HepG2 (cell line): ENCODE measurements at regions not wholly inside any gene's neighbourhood (a gene's known extent, or its start where the extent isn't known, plus 50 kb on each side); places are given as distances from the start of the nearest gene placed in this dataset.

Experiments used
- ATAC-seq: fragments of 200-7000 bp; cut with Tn5 transposase; 3 replicates; pipeline ENCODE4 v1.9.1; 2020; ENCODE audit warnings: mild to moderate bottlenecking, moderate library complexity
- BruUV-seq: library from RNA; stranded (reverse); fragments of 400-500 nt; replicated peaks from 2 replicates; lab custom pipeline; 2021; lab: Mats Ljungman, UMichigan
- CTCF ChIA-PET: fragments of 300-600 bp; formaldehyde crosslinking; extraction: SDS; loops from one replicate; lab custom pipeline; 2021; ENCODE audit warnings: low total read pairs, inconsistent platforms, low intra/inter-chr PET ratio; lab: Yijun Ruan, JAX
- POLR2A ChIA-PET: fragments of 350-600 bp; sonication (Branson Sonifier 250); formaldehyde crosslinking; loops from one replicate; lab custom pipeline; 2020; ENCODE audit warnings: antibody characterized with exemption, inconsistent platforms; lab: Yijun Ruan, JAX
- DNase-seq: peaks from one replicate; pipeline ENCODE4 v3.0.0-alpha.2; 2015; ENCODE audit warnings: low spot score
- FAIRE-seq: peaks from 3 replicates; lab custom pipeline; 2011; peaks lifted over from hg19 to GRCh38; lab: Jason Lieb, UNC
- H2AFZ ChIP-seq: one replicate; pipeline ENCODE4 v1.6.1; 2011; ENCODE audit warnings: low read length, inconsistent platforms
- H3K27ac ChIP-seq: fragments of 300-600 bp; 3 replicates; pipeline ENCODE4 v1.8.0; 2011; ENCODE audit warnings: mixed run types, mild to moderate bottlenecking, mixed read lengths, low read length, inconsistent platforms; ENCODE audit not compliant: insufficient read depth; ENCODE audit errors: extremely low read length
- H3K27me3 ChIP-seq, 2 experiments: fragments of 200-600 bp in 1 of 2; 2 replicates in 1 of 2; 3 replicates in 1 of 2; pipeline versions ENCODE4 v1.6.0 to v1.8.0; 2011; ENCODE audit warnings: low read length in 2 of 2, mild to moderate bottlenecking in 2 of 2, moderate library complexity in 2 of 2, inconsistent platforms in 1 of 2; ENCODE audit not compliant: insufficient read depth in 2 of 2, control insufficient read depth in 1 of 2
- H3K36me3 ChIP-seq, 2 experiments: fragments of 200-600 bp in 1 of 2; replicated peaks in 1 of 2; 2 replicates in 1 of 2; 3 replicates in 1 of 2; pipeline versions ENCODE4 v1.5.1 to v1.8.0; 2011; ENCODE audit warnings: low read length in 2 of 2, inconsistent platforms in 1 of 2; ENCODE audit not compliant: insufficient read depth in 2 of 2, control insufficient read depth in 1 of 2
- H3K4me1 ChIP-seq: 2 replicates; pipeline ENCODE4 v1.5.1; 2012; ENCODE audit warnings: low read length, inconsistent platforms; ENCODE audit not compliant: insufficient read depth
- H3K4me2 ChIP-seq: 2 replicates; pipeline ENCODE4 v1.6.0; 2011; ENCODE audit warnings: low read depth, low read length, inconsistent platforms
- H3K4me3 ChIP-seq, 3 experiments: fragments of 200-600 bp in 1 of 3; sonication (generic), shearing (Covaris generic) in 1 of 3; replicated peaks in 1 of 3; 2 replicates each; pipeline ENCODE4 v1.5.1; 2011 to 2016; ENCODE audit warnings: low read length in 3 of 3, inconsistent platforms in 2 of 3, low read depth in 2 of 3, mild to moderate bottlenecking in 2 of 3, control low read depth in 1 of 3, mixed read lengths in 1 of 3; ENCODE audit not compliant: insufficient read depth in 1 of 3
- H3K79me2 ChIP-seq: one replicate; pipeline ENCODE4 v1.6.1; 2011; ENCODE audit warnings: low read length, inconsistent platforms; ENCODE audit not compliant: insufficient read depth
- H3K9ac ChIP-seq: 2 replicates; pipeline ENCODE4 v1.6.0; 2011; ENCODE audit warnings: mild to moderate bottlenecking, low read depth, low read length, inconsistent platforms; ENCODE audit not compliant: insufficient read depth
- H3K9me3 ChIP-seq: 2 replicates; pipeline ENCODE4 v1.5.1; 2012; ENCODE audit warnings: mild to moderate bottlenecking, low read length
- H4K20me1 ChIP-seq: 2 replicates; pipeline ENCODE4 v1.6.0; 2011; ENCODE audit warnings: inconsistent platforms, mild to moderate bottlenecking, low read length, moderate library complexity; ENCODE audit not compliant: insufficient read depth
- HOXA9 ChIP-seq: sonication (generic); formaldehyde crosslinking; IDR thresholded peaks from 2 replicates; pipeline ENCODE4 v1.8.1; 2022; ENCODE audit warnings: missing genetic modification reagents, mild to moderate bottlenecking, moderate library complexity, borderline replicate concordance
- IRX3 ChIP-seq: sonication (generic); formaldehyde crosslinking; IDR thresholded peaks from 2 replicates; pipeline ENCODE4 v1.8.1; 2023; ENCODE audit warnings: mild to moderate bottlenecking, low read depth, missing genetic modification reagents, borderline replicate concordance
- KDM5A ChIP-seq: fragments of 200-600 bp; sonication (generic); IDR thresholded peaks from 2 replicates; pipeline ENCODE4 v1.7.0; 2018; ENCODE audit warnings: antibody characterized with exemption, mild to moderate bottlenecking, low read length, borderline replicate concordance
- MED13 ChIP-seq: sonication (generic); formaldehyde crosslinking; IDR thresholded peaks from 2 replicates; pipeline ENCODE4 v1.5.0; 2020; ENCODE audit warnings: missing genetic modification reagents
- ONECUT2 ChIP-seq: sonication (generic); formaldehyde crosslinking; IDR thresholded peaks from 2 replicates; pipeline ENCODE4 v1.4.0; 2020; ENCODE audit warnings: missing genetic modification reagents
- PHF21A ChIP-seq: sonication (generic); formaldehyde crosslinking; IDR thresholded peaks from 2 replicates; pipeline ENCODE4 v1.5.0; 2020; ENCODE audit warnings: mild to moderate bottlenecking, missing genetic modification reagents
- PRMT3 ChIP-seq: sonication (generic); formaldehyde crosslinking; IDR thresholded peaks from 2 replicates; pipeline ENCODE4 v1.8.1; 2022; ENCODE audit warnings: low read depth, mild to moderate bottlenecking, moderate library complexity, missing genetic modification reagents, borderline replicate concordance
- RNF2 ChIP-seq: fragments of 450-650 bp; conservative IDR thresholded peaks from 2 replicates; pipeline ENCODE4 v1.6.1; 2016; ENCODE audit warnings: low read depth
- SALL1 ChIP-seq: sonication (generic); formaldehyde crosslinking; IDR thresholded peaks from 2 replicates; pipeline ENCODE4 v1.8.0; 2022; ENCODE audit warnings: mild to moderate bottlenecking, missing genetic modification reagents
- TAF1 ChIP-seq: sonication (generic); formaldehyde crosslinking; IDR thresholded peaks from 2 replicates; pipeline ENCODE4 v1.4.0; 2020; ENCODE audit warnings: missing genetic modification reagents
- TBL1XR1 ChIP-seq: fragments of 150-350 bp; IDR thresholded peaks from 2 replicates; pipeline ENCODE4 v1.6.1; 2014; ENCODE audit warnings: borderline replicate concordance, low read length; ENCODE audit not compliant: partially characterized antibody
- TEAD3 ChIP-seq: optimal IDR thresholded peaks from 2 replicates; pipeline ENCODE3; 2016; ENCODE audit warnings: borderline replicate concordance
- TFAP4 ChIP-seq: sonication (generic); IDR thresholded peaks from 2 replicates; pipeline ENCODE4 v1.6.1; 2016; ENCODE audit warnings: low read depth, borderline replicate concordance
- ZC3H13 ChIP-seq: sonication (generic); formaldehyde crosslinking; IDR thresholded peaks from 2 replicates; pipeline ENCODE4 v1.8.1; 2023; ENCODE audit warnings: mild to moderate bottlenecking, missing genetic modification reagents, moderate library complexity
- ZNF143 ChIP-seq: sonication (generic); formaldehyde crosslinking; IDR thresholded peaks from 2 replicates; pipeline ENCODE4 v1.4.0; 2020; ENCODE audit warnings: missing genetic modification reagents
- ZNF232 ChIP-seq: sonication (generic); formaldehyde crosslinking; IDR thresholded peaks from 2 replicates; pipeline ENCODE4 v1.4.0; 2020; ENCODE audit warnings: missing genetic modification reagents, borderline replicate concordance
- ZNF615 ChIP-seq: sonication (generic); formaldehyde crosslinking; IDR thresholded peaks from 2 replicates; pipeline ENCODE4 v1.5.0; 2020; ENCODE audit warnings: mild to moderate bottlenecking, missing genetic modification reagents, borderline replicate concordance
- ZNF775 ChIP-seq: sonication (generic); formaldehyde crosslinking; IDR thresholded peaks from 2 replicates; pipeline ENCODE4 v1.4.0; 2020; ENCODE audit warnings: missing genetic modification reagents, mild to moderate bottlenecking, moderate library complexity, borderline replicate concordance
- WGBS: methylation state at CpG from one replicate; pipeline ENCODE4 v1.1.6; 2017; ENCODE audit warnings: low lambda C conversion rate; 5-methylcytosine and 5-hydroxymethylcytosine counted together
- in situ Hi-C: cut with HindIII; loops from 2 replicates; pipeline ENCODE4 v1.10.0; 2017; ENCODE audit warnings: low pct_unique_long_range_greater_than_20kb; ENCODE audit not compliant: extremely low pct_ligation_motif_present
- intact Hi-C: fragments of 100-400 bp; cut with micrococcal nuclease; formaldehyde crosslinking; loops from one replicate; pipeline ENCODE4 v1.10.0; 2022; ENCODE audit not compliant: unreplicated experiment
- TF ChIP-seq, protein P1 (sequence below): sonication (generic); formaldehyde crosslinking; IDR thresholded peaks from 2 replicates; pipeline ENCODE4 v1.9.0; 2021; ENCODE audit warnings: missing genetic modification reagents, borderline replicate concordance

- Histone ChIP-seq H3K9ac (no peak overlapping the region), H2AFZ (no peak overlapping the region), H3K79me2 (no peaks in the 10 kb centered on the region), H3K36me3 (no peaks in the 10 kb centered on the region), H3K4me1 (no peaks in the 10 kb centered on the region), H3K4me3 (no peak overlapping the region), H4K20me1 (no peaks in the 10 kb centered on the region), H3K27ac (no peak overlapping the region), H3K27me3 (no peaks in the 10 kb centered on the region), H3K4me2 (no peak overlapping the region), H3K9me3 (peaks cover 20% of the 10 kb centered on the region)
- in situ Hi-C loops (no loop called here), intact Hi-C loops (no loop called here)
- TF ChIP-seq SALL1 (CRISPR knock-in tag) = no peak
- no peak for TF ChIP-seq TAF1 (CRISPR knock-in tag)
- TF ChIP-seq ZNF143 (CRISPR knock-in tag) = no peak
- TF ChIP-seq ZNF775 (CRISPR knock-in tag) = no peak
- TF ChIP-seq KDM5A = no peak
- TF ChIP-seq ONECUT2 (CRISPR knock-in tag) = no peak
- no peak for TF ChIP-seq ZNF615 (CRISPR knock-in tag)
- TF ChIP-seq TBL1XR1 = no peak
- TF ChIP-seq TEAD3 = no peak
- ATAC-seq (no peak), FAIRE-seq (no peak), DNase-seq (no peak)
- ChIA-PET CTCF (no interaction called here), POLR2A (no interaction called here)
- no TSS peak for BruUV-seq
- whole genome bisulfite sequencing = 0% methylated on average over 1 of the region's 1 CpG
Observed at GRCh38 chr13:80497439-80497838, 156.5 kb upstream of the SPRY2 start.

DNA sequence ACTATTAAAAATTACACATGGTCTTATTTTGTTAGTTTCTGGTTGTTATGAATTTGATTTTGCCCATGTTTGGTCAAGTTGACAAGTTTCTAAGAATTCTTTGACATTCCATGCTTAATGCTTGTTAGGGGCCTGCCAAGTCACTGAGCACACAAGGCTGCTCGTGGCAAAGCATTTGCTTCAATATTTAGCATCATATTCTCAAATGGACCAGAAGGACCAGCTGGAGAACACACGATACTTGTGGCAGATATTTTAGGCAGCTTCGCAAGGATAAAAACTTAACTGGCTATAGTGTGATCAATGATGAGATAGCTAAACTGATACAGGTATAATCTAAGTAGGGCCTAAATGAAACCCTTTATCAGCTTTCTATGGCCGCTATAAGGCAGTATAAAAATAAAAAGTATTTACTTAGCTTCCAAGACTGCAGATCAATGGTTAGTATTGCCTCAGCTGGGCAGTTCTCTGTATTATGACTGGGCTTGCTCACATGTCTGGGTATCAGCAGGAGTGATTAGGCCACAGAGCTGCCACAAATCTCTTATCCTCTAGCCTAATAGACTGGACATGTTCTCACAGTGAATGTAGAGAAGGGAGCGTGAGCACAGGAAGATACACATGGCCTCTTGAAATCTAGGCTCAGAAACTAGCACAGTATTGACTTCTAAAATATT lies 155.9 kb upstream of the SPRY2 start:
- in situ Hi-C loops = no loop called here
- no TSS peak for BruUV-seq
- ChIA-PET POLR2A (no interaction called here), CTCF (no interaction called here)
- Histone ChIP-seq H3K4me1 (no peaks in the 10 kb centered on the region), H3K27ac (no peak overlapping the region), H3K4me3 (no peak overlapping the region), H3K36me3 (no peaks in the 10 kb centered on the region), H4K20me1 (no peaks in the 10 kb centered on the region), H3K9me3 (peaks cover 17% of the 10 kb centered on the region), H3K79me2 (no peaks in the 10 kb centered on the region), H3K4me2 (no peak overlapping the region), H2AFZ (no peak overlapping the region), H3K9ac (no peak overlapping the region), H3K27me3 (no peaks in the 10 kb centered on the region)
- ATAC-seq (no peak), FAIRE-seq (no peak), DNase-seq (no peak)
- intact Hi-C loops = no loop called here
- WGBS = 7% methylated on average over 5 of the region's 5 CpGs
- TF ChIP-seq HOXA9 (no peak), MED13 (CRISPR knock-in tag) (no peak), IRX3 (no peak), RNF2 (no peak), ZNF232 (CRISPR knock-in tag) (no peak), ZC3H13 (CRISPR knock-in tag) (no peak), TFAP4 (no peak), PRMT3 (CRISPR knock-in tag) (no peak), PHF21A (CRISPR knock-in tag) (no peak)
- TF ChIP-seq, protein P1, sequence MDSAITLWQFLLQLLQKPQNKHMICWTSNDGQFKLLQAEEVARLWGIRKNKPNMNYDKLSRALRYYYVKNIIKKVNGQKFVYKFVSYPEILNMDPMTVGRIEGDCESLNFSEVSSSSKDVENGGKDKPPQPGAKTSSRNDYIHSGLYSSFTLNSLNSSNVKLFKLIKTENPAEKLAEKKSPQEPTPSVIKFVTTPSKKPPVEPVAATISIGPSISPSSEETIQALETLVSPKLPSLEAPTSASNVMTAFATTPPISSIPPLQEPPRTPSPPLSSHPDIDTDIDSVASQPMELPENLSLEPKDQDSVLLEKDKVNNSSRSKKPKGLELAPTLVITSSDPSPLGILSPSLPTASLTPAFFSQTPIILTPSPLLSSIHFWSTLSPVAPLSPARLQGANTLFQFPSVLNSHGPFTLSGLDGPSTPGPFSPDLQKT (CRISPR knock-in tag) = no peak
